ENCODE measurements at regions not wholly inside any gene's neighbourhood (a gene's known extent, or its start where the extent isn't known, plus 50 kb on each side); places are given as distances from the start of the nearest gene placed in this dataset.

- H3K4me3 ChIP-seq, result no peak overlapping the region
- H3K36me3 ChIP-seq (replicated peaks in 1 of 2), result no peaks in the 10 kb centered on the region
- H3K27ac ChIP-seq, result no peak overlapping the region
- intact Hi-C loops (cut with DNase I), result no loop called here
- 87 to 91% (median 88%) methylated on average over 23 of the region's 23 CpGs for WGBS, 4 donors
- DNase-seq, result no peak
- TF ChIP-seq POLR2A (IDR thresholded peaks at IDR 0.05) (no peak), CTCF (IDR thresholded peaks at IDR 0.05) (no peak)
- H3K9me3 ChIP-seq (replicated peaks in 1 of 3), result no peaks in the 10 kb centered on the region
- H3K27me3 ChIP-seq, result peaks cover 6% of the 10 kb centered on the region
- H3K4me1 ChIP-seq (replicated peaks in 1 of 2), result no peaks in the 10 kb centered on the region
Observed at GRCh38 chr12:3951380-3952135, 78.4 kb upstream of the PARP11 start.

GRCh38 chr12:3950714-3951320 is 77.6 kb upstream of the PARP11 start:
- TF ChIP-seq POLR2A (IDR thresholded peaks at IDR 0.05), result no peak
- TF ChIP-seq CTCF (IDR thresholded peaks at IDR 0.05), result no peak
- H3K27ac ChIP-seq, result no peak overlapping the region
- H3K36me3 ChIP-seq (replicated peaks in 1 of 2), result no peaks in the 10 kb centered on the region
- intact Hi-C loops (cut with DNase I), result no loop called here
- no peak for DNase-seq
- H3K4me1 ChIP-seq (replicated peaks in 1 of 2), result no peaks in the 10 kb centered on the region
- peaks cover 5% of the 10 kb centered on the region for H3K27me3 ChIP-seq
- no peaks in the 10 kb centered on the region for H3K9me3 ChIP-seq (replicated peaks in 1 of 3)
- 76 to 85% (median 79%) methylated on average over 7 of the region's 7 CpGs for WGBS, 4 donors
- no peak overlapping the region for H3K4me3 ChIP-seq

DNA sequence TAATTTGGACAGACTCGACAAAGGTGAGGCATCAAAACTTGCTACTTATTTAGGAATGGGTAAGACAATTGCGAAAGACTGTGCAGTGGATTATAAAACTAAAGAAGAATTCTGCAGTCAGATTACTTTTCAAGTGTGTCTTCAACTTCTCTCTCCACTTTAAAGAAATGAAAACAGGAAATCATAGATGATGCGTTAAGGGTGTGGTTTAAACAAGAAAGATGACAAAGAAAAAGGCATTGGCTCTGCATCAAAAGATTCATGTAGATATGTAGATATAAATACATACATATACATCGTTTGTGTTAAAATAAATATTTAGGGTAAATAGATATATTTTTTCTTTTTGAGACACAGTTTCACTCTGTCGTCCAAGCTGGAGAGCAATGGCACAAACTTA is 74.6 kb upstream of the PARP11 start:
- no peaks in the 10 kb centered on the region for H3K9me3 ChIP-seq (replicated peaks in 1 of 3)
- H3K4me3 ChIP-seq, result no peak overlapping the region
- DNase-seq, result no peak
- H3K27ac ChIP-seq, result no peak overlapping the region
- TF ChIP-seq POLR2A (IDR thresholded peaks at IDR 0.05) (no peak), CTCF (IDR thresholded peaks at IDR 0.05) (no peak)
- H3K4me1 ChIP-seq (replicated peaks in 1 of 2), result no peaks in the 10 kb centered on the region
- H3K36me3 ChIP-seq (replicated peaks in 1 of 2), result no peaks in the 10 kb centered on the region
- H3K27me3 ChIP-seq, result no peaks in the 10 kb centered on the region
- WGBS, 4 donors, result 73 to 77% (median 75%) methylated on average over 5 of the region's 5 CpGs
- intact Hi-C loops (cut with DNase I), result no loop called here

DNA sequence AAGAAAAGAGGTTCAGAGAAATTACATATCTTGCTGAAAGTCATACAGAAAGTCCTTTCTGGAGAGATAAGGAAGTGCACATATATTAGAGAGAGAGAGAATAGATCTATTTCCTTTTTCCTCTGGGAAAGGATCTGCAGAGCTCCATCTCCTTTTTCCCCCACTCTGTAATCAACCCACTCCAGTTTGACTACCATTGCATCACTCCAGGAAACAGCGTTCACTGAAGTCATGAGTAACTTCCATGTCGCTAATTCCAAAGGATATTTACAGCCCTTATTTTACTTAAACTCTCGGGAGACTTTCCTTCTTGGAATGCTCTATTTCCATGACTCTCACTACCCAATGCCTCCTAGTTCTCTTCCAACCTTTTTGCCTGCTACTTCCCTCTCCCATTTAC is 72.5 kb upstream of the PARP11 start:
- Histone ChIP-seq H3K36me3 (replicated peaks in 1 of 2) (no peaks in the 10 kb centered on the region), H3K27ac (no peak overlapping the region), H3K9me3 (replicated peaks in 1 of 3) (no peaks in the 10 kb centered on the region), H3K4me1 (replicated peaks in 1 of 2) (no peaks in the 10 kb centered on the region), H3K27me3 (no peaks in the 10 kb centered on the region), H3K4me3 (no peak overlapping the region)
- no peak for DNase-seq
- WGBS, 4 donors, result 65 to 78% (median 72%) methylated on average over 3 of the region's 3 CpGs
- intact Hi-C loops (cut with DNase I), result no loop called here
- TF ChIP-seq CTCF (IDR thresholded peaks at IDR 0.05) (no peak), POLR2A (IDR thresholded peaks at IDR 0.05) (no peak)
